HG03175 (cell line): ENCODE measurements at regions not wholly inside any gene's neighbourhood (a gene's known extent, or its start where the extent isn't known, plus 50 kb on each side); places are given as distances from the start of the nearest gene placed in this dataset.

Experiments
- ATAC-seq: cut with Tn5 transposase; IDR thresholded peaks from one replicate; pipeline ENCODE4 v1.9.1; 2021; ENCODE audit warnings: mild to moderate bottlenecking, moderate library complexity; ENCODE audit not compliant: unreplicated experiment

GRCh38 chr2:45301307-45302277, 292.3 kb upstream of the SIX2 start:
- ATAC-seq, result no peak

DNA sequence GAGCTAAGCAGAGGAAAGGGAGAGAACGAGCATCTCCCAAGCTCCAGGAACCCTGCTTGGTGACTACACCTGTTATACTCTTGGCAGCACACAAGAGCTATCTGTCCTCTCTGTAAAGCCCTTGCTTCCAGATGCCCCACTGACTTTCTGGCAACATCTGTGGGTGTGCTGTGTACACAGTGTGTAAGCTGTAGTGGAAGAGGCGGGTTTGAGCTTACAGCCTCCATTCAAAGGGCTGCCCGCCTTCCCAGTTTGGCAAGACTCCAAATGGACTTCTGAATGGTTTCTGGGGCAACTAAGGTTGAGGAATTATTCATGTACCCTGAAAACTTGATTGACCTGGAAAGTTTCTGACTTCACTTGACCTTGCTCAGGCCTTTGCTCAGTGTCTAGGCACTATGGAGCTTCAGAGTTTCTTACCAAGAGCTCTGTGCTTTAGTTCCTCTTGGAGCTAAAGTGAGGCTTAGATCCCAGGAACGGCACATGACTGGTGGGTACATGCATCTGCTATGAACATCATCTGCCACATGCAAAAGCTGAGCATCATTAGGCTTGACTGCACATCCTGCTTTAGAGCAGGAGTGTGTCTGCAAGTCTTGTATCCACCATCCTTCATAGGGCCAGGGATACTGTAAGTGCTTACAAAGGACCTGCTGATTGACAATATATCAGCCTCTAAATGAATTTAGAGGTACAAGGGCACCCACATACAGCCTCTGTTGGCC, 290.9 kb upstream of the SIX2 start:
- no peak for ATAC-seq

DNA sequence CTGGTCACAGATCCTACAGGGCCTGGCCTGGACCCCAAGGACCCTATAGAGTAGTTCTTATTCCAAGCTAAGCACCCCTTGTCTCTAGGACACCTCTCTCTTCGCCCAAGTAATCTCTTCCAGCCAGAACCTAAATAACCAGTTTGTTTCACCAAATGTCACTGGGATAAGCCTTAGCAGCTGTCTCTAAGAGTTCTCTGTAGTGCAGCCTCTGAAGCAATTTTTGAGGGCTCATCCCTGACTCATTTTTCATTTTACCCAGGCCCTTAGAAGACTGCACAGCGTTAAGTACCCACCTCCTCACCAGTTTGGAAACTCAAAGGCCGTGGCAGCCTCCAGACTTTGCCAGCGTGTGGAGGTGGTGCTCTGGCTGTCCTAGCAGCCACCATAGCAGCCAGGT, 290.1 kb upstream of the SIX2 start:
- no peak for ATAC-seq

- no peak for ATAC-seq
Observed at GRCh38 chr2:45293182-45293581, 283.9 kb upstream of the SIX2 start.

DNA sequence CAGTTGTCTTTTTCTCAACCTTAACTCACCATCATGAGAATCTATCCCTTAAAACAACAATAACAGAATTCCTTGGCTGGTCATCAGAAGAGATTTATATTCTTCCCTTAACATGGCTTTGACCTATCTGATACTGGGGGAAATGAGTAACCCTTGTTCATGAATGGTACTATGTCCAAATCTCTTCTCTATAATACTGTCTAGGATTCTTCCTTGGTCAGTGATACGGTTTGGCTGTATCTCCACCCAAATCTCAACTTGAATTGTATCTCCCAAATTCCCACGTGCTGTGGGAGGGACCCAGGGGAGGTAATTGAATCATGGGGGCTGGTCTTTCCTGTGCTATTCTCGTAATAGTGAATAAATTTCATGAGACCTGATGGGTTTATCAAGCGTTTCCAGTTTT, 282.0 kb upstream of the SIX2 start:
- no peak for ATAC-seq

DNA sequence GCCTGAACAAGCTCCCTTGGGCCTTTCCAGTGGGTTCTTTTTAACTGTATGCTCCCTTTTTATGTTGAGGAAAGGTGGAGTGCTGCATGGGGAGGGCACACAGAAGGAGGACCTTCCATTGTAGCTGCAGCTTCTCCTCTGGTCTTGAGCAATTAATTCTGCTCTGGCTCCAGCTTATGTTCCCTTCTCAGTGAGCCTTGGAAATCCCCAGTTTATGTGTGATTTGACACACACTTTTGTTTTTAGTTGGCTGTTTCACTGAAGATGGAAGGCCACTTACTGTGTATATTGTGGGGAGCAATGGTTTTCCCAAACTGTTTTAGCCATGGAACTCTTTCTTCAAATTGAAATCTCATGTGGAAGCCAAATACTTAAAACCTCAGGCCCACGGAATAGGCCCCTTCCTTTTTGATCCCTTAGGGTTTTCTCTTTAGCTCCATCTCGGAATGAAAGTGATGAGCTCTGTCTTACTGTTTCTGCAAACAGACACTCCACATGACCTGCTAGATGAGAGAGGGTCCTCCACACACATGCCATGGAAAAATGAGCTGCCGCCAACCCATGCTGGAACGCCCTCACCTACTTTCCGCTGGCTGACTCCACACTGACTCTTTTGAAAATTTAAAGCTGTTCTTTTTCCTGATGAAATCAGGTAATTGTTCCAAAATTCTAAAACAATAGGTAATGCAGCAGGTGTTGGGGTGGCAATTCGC, 280.9 kb upstream of the SIX2 start:
- peak; percentile 52 for ATAC-seq

GRCh38 chr2:45288532-45289417, 279.5 kb upstream of the SIX2 start:
- no peak for ATAC-seq

DNA sequence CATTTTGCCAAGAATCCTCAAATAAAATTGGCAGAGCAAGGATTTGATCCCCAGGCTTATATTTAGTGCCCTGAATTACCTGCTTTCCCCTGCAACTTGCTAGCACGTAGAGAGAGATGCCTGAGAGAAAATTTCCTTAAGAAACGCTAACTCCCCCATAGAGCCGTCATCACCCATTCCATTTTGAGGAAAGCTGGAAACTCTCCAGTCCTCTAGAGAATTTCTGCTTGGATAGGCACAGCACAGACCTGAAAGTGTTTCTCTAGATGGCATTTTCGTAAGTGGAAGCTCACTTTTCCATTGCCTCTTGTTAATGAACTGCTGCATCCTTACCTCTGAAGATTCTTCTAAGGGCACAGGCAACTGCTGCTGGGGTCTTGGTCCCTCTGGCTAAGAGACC, 277.8 kb upstream of the SIX2 start:
- no peak for ATAC-seq

- no peak for ATAC-seq
Observed at GRCh38 chr2:45285771-45286390, 276.6 kb upstream of the SIX2 start.

GRCh38 chr2:45285311-45285710, 276.1 kb upstream of the SIX2 start:
- ATAC-seq, result no peak

DNA sequence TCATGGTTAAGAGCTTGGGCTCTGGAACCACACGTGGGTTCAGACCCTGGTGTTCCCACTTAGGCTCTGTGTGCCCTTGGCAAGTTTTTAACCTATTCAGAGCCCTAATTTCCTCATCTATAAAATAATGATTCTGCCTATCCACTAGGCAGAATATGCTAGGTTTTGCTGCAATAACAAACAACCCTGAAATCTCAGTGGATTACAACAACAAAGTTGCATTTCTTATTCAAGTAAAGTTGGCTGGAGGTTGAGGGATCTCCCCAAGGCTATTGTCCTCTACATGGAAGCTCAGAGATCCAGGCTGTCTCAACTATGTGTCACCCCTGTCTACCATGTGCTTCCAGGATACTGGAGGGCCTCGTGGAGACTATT, 275.4 kb upstream of the SIX2 start:
- ATAC-seq, result no peak

DNA sequence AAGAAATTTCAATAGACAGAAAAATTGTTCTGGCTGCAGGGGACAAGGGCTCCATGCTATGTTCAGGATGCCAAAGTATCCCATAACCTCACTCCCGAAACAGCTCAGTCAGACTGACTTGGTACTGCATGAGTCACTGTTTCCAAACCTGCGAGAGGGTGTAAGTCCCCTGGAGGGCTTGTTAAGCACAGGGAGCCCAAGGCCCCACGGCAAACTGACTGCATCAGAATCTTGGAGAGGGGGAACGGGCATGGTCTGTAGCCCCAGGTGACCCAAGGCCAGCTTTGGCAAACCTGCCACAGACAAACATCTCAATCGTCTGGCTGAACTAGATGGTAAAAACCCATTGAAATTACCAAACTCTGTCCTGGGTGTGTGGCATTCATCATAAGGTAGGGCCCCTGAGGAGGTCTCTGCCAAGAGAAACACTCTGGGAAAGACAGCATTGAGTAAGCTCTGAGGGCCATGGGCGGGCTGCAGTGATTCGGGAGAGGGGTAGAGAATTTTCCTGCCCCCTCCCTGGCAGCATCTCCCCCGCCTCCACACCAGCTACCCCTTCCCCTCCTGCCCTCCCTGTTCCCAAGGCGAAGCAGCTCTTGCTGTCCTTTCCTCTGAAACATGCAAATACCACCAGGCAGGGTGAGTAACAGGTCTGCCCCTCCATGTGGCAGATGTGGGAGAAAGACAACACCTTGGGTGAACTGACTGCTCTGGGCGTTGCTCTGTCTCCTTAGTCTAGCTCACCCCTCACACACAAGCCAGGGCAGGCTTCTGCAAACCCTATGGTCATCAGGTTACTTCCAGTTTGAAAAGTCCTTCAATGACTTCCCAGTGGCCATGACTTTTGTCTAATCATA, 274.7 kb upstream of the SIX2 start:
- no peak for ATAC-seq

DNA sequence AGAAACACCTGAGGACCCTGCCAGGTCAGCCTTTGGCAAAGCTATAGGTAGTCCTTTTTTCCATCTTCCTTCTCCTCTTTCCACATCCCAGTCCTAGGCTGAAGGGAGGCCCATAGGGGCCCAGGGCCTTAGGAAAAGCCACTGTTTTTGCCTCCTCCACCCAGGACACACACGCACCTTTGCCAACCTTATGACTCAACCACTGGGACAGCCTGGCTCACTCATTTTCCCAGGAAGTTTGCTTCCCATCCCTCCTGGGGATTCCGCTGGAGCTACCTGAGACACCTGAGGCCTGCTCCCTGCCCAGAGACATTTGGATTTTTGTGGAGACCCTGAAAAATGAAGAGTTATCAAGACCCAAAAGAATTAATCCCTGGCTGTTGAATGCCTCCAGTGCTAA, 273.4 kb upstream of the SIX2 start:
- ATAC-seq, result no peak

DNA sequence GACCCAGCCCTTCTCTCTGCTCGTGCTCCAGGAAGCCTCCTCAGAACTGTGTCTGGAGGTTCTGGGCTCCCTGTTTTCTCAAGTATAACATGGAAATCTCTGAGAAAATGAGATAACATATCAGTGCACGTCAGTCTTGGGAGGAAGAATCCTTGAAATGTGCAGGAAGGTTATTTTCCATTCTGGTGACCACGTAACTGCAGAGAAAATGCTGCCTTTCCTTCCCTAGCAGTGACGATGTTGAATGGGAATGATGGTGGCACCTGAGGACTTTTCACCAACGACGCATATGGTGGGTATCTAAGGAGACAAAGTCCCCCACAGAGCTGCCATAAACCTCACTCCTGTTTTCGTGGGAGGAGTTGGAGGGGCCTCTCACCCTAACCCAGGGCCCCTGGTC, 272.1 kb upstream of the SIX2 start:
- ATAC-seq, result no peak

DNA sequence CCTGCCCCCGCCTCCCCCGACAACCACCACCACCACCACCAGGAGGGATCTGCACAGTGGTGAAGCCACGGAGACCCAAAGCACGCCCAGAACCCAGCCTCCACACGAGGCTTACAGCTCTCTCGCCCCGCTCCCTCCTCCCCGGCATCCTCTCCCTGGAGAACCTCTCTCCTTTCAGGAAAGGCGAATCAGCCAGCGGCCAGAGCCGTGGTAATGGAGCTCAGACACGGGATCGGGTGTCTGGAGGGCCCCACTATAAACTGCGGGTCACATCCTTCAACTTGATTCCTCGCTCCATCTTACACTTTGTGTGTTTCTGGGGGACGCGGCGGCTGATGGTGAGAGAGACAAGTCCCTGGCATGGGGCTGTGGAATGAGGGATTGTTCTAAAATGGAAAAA, 271.5 kb upstream of the SIX2 start:
- ATAC-seq, result no peak

- no peak for ATAC-seq
Observed at GRCh38 chr2:45279356-45279755, 270.1 kb upstream of the SIX2 start.

DNA sequence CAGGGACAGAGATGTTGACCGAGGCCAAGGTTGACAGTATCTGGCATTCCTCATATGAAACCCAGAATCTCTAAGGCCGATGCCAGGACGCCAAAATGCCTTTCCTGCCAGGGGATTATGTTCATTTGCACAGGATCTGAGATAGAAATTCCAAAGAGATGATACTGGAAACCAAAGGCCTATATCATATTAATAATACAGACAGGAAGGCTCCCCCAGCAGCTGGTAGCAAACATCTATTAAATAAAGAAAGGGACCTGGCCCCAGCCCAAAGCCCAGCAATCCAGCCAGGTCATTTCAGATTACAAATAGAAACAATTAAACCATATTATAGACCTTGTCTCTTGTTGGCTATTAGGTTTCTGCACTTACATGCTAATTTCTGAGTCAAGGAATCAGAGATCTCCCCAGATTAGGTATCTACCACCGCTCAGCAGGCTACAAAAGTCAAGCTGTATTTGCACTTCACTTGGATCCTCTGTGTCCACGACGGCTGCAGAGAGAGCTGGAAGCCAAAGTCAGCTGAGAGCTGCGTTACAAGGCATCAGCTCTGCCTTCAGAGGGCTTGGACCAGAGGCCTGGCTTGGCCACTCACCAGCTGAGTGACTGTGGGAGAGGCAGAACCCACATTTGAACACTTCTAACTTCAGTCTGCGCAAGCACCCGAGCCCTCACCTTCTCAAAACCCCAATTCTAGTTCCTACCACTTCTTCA, 269.3 kb upstream of the SIX2 start:
- no peak for ATAC-seq

- ATAC-seq, result no peak
Observed at GRCh38 chr2:45276914-45277313, 267.7 kb upstream of the SIX2 start.

DNA sequence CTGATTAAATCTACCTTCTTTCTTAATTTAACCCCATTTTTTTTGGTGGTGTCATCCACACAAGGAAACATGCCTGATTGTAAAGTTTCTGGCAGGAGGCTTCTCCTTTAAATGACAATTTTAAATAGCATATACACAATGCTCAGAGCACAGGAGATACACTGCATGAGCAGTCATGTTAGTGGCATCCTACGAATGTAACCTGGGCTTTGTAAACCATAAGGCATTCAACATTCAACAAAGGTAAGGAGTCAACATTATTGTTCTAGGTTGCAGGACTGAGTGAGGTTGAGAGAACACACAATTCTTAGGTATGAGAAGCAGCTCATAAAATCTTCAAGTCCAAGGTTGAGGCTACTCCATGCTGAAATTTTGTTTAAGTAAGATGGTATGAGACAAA, 266.6 kb upstream of the SIX2 start:
- ATAC-seq, result no peak
